K562 (cell line): ENCODE measurements at regions not wholly inside any gene's neighbourhood (a gene's known extent, or its start where the extent isn't known, plus 50 kb on each side); places are given as distances from the start of the nearest gene placed in this dataset.

Source experiments
- ATAC-seq: fragments of 200-7000 bp; cut with Tn5 transposase; 3 replicates; pipeline ENCODE4 v1.9.1; 2020; ENCODE audit warnings: moderate library complexity
- BruUV-seq: library from RNA; stranded (reverse); fragments of 400-500 nt; replicated peaks from 2 replicates; lab custom pipeline; 2021; lab: Mats Ljungman, UMichigan
- CTCF ChIA-PET: fragments of 300-600 bp; formaldehyde crosslinking; extraction: SDS; loops from one replicate; lab custom pipeline; 2021; ENCODE audit warnings: low intra/inter-chr PET ratio; lab: Yijun Ruan, JAX
- POLR2A ChIA-PET: fragments of 300-600, 350-650 bp; sonication (Branson Sonifier 250); formaldehyde crosslinking; extraction: SDS; loops from one replicate; lab custom pipeline; 2021; ENCODE audit warnings: antibody characterized with exemption, inconsistent platforms; lab: Yijun Ruan, JAX
- DNase-seq, 4 experiments: peaks; one replicate each; pipeline versions ENCODE4 v3.0.0 to v3.0.0-alpha.2; 2011 to 2018; ENCODE audit warnings: low spot score in 3 of 4, mixed read lengths in 3 of 4; ENCODE audit errors: extremely low read depth in 1 of 4
- FAIRE-seq: peaks from 2 replicates; lab custom pipeline; 2011; peaks lifted over from hg19 to GRCh38; lab: Jason Lieb, UNC
- H2AFZ ChIP-seq: 2 replicates; pipeline ENCODE4 v1.6.0; 2011; ENCODE audit warnings: low read depth, low read length, control low read depth, inconsistent platforms
- H3K27ac ChIP-seq: fragments of 200-600 bp; 3 replicates; pipeline ENCODE4 v1.8.0; 2011; ENCODE audit warnings: low read depth, mild to moderate bottlenecking, control low read depth, inconsistent platforms, low read length, moderate library complexity, mixed read lengths; ENCODE audit errors: extremely low read depth
- H3K27me3 ChIP-seq, 2 experiments: fragments of 300-600 bp in 1 of 2; 2 replicates in 1 of 2; 3 replicates in 1 of 2; pipeline versions ENCODE4 v1.6.0 to v1.8.0; 2011; ENCODE audit warnings: inconsistent platforms in 2 of 2, low read length in 2 of 2, mild to moderate bottlenecking in 1 of 2, mixed read lengths in 1 of 2, moderate library complexity in 1 of 2; ENCODE audit not compliant: control insufficient read depth in 2 of 2, insufficient read depth in 2 of 2
- H3K36me3 ChIP-seq: fragments of 300-600 bp; 3 replicates; pipeline ENCODE4 v1.8.0; 2011; ENCODE audit warnings: mild to moderate bottlenecking, low read length, inconsistent platforms; ENCODE audit not compliant: control insufficient read depth, insufficient read depth
- H3K4me1 ChIP-seq, 2 experiments: fragments of 200-600 bp in 1 of 2; replicated peaks in 1 of 2; 2 replicates in 1 of 2; 3 replicates in 1 of 2; pipeline versions ENCODE4 v1.5.1 to v1.8.0; 2011; ENCODE audit warnings: inconsistent platforms in 2 of 2, low read length in 2 of 2, mild to moderate bottlenecking in 1 of 2, mixed read lengths in 1 of 2, moderate library complexity in 1 of 2; ENCODE audit not compliant: control insufficient read depth in 2 of 2, insufficient read depth in 2 of 2
- H3K4me2 ChIP-seq: 2 replicates; pipeline ENCODE4 v1.6.1; 2011; ENCODE audit warnings: low read length, control low read depth, inconsistent platforms, mixed read lengths; ENCODE audit not compliant: insufficient read depth
- H3K4me3 ChIP-seq: fragments of 200-600 bp; sonication (generic), shearing (Covaris generic); 2 replicates; pipeline ENCODE4 v1.5.1; 2016; ENCODE audit warnings: control low read depth, inconsistent platforms
- H3K79me2 ChIP-seq: fragments of 200-600 bp; 3 replicates; pipeline ENCODE4 v1.8.0; 2011; ENCODE audit warnings: low read length, inconsistent platforms; ENCODE audit not compliant: control insufficient read depth, insufficient read depth
- H3K9ac ChIP-seq, 2 experiments: 2 replicates each; pipeline versions ENCODE4 v1.6.0 to v1.6.1; 2011; ENCODE audit warnings: low read depth in 2 of 2, low read length in 2 of 2, control low read depth in 1 of 2, inconsistent platforms in 1 of 2, mild to moderate bottlenecking in 1 of 2, mixed read lengths in 1 of 2; ENCODE audit not compliant: insufficient read depth in 1 of 2
- H3K9me1 ChIP-seq: one replicate; pipeline ENCODE4 v1.6.0; 2011; ENCODE audit warnings: inconsistent platforms, mild to moderate bottlenecking, low read length, moderate library complexity; ENCODE audit not compliant: control insufficient read depth, insufficient read depth
- H3K9me3 ChIP-seq: replicated peaks from 2 replicates; pipeline ENCODE4 v1.5.1; 2011; ENCODE audit warnings: low read depth, low read length, inconsistent platforms; ENCODE audit not compliant: control insufficient read depth, insufficient read depth
- H4K20me1 ChIP-seq: replicated peaks from 2 replicates; pipeline ENCODE4 v1.6.1; 2011; ENCODE audit warnings: low read length, inconsistent platforms, mixed read lengths; ENCODE audit not compliant: control insufficient read depth, insufficient read depth
- ARID1B ChIP-seq: fragments of 450-650 bp; IDR thresholded peaks from 2 replicates; pipeline ENCODE4 v1.6.1; 2016; ENCODE audit warnings: antibody characterized with exemption, mild to moderate bottlenecking, inconsistent platforms
- CCAR2 ChIP-seq: fragments of 200-400 bp; formaldehyde crosslinking; IDR thresholded peaks from 2 replicates; pipeline ENCODE4 v1.6.1; 2017; ENCODE audit warnings: mild to moderate bottlenecking, low read depth, low read length
- FOSL1 ChIP-seq: fragments of 200-800 bp; sonication (Bioruptor generic); conservative IDR thresholded peaks from 2 replicates; pipeline ENCODE4 v1.6.1; 2016; ENCODE audit warnings: missing genetic modification characterization, missing compliant biosample characterization
- JUND ChIP-seq, 2 experiments: IDR thresholded peaks; 2 replicates in 1 of 2; 3 replicates in 1 of 2; pipeline ENCODE4 v1.6.1; 2011; ENCODE audit warnings: borderline replicate concordance in 2 of 2, low read depth in 2 of 2, low read length in 2 of 2, improper control_type of control experiment in 1 of 2, missing biosample characterization in 1 of 2, missing genetic modification characterization in 1 of 2, missing genetic modification reagents in 1 of 2
- MEIS2 ChIP-seq: fragments of 450-650 bp; IDR thresholded peaks from 2 replicates; pipeline ENCODE4 v1.6.1; 2014; ENCODE audit warnings: mild to moderate bottlenecking; ENCODE audit not compliant: partially characterized antibody
- NFIX ChIP-seq: fragments of 250-450 bp; sonication (Bioruptor Pico); IDR thresholded peaks from 2 replicates; pipeline ENCODE4 v1.4.0; 2020; ENCODE audit warnings: low read depth, mild to moderate bottlenecking, moderate library complexity
- POLR2B ChIP-seq: fragments of 450-650 bp; IDR thresholded peaks from 2 replicates; pipeline ENCODE4 v1.6.1; 2018; ENCODE audit warnings: low read depth; ENCODE audit not compliant: partially characterized antibody
- POLR3G ChIP-seq: IDR thresholded peaks from 2 replicates; pipeline ENCODE4 v1.6.1; 2011; ENCODE audit not compliant: insufficient read length, insufficient replicate concordance; ENCODE audit errors: extremely low read depth
- TBL1XR1 ChIP-seq, 2 experiments: IDR thresholded peaks; 2 replicates each; pipeline ENCODE4 v1.6.1; 2012; ENCODE audit warnings: improper control_type of control experiment in 2 of 2, low read length in 2 of 2, mild to moderate bottlenecking in 1 of 2
- TCF3 ChIP-seq: sonication (generic); formaldehyde crosslinking; IDR thresholded peaks from 2 replicates; pipeline ENCODE4 v1.4.0; 2020; ENCODE audit warnings: mild to moderate bottlenecking, missing genetic modification reagents
- ZNF707 ChIP-seq: fragments of 250-450 bp; sonication (Bioruptor Pico); conservative IDR thresholded peaks from 2 replicates; pipeline ENCODE4 v1.8.0; 2022; ENCODE audit warnings: inconsistent platforms, mild to moderate bottlenecking, moderate library complexity
- WGBS: fragments of 100-300 bp; shearing (Covaris generic); methylation state at CpG from one replicate; pipeline ENCODE4 v1.1.6; 2016; ENCODE audit warnings: low coverage, mixed read lengths; ENCODE audit not compliant: insufficient coverage; ENCODE audit errors: missing lambda C conversion rate; 5-methylcytosine and 5-hydroxymethylcytosine counted together
- in situ Hi-C: fragments of 300-500 bp; cut with MboI; formaldehyde crosslinking; loops from 4 replicates; pipeline ENCODE4 v1.15.0; 2018; ENCODE audit warnings: inconsistent platforms, mixed read lengths
- intact Hi-C: fragments of 100-400 bp; cut with micrococcal nuclease; formaldehyde crosslinking; loops from 2 replicates; pipeline ENCODE4 v1.14.2; 2022
- TF ChIP-seq, protein P1 (sequence below), 2 experiments: IDR thresholded peaks in 1 of 2; conservative IDR thresholded peaks in 1 of 2; 2 replicates each; pipeline ENCODE4 v1.6.1; 2016; ENCODE audit warnings: low read depth in 2 of 2, mild to moderate bottlenecking in 1 of 2, missing compliant biosample characterization in 1 of 2, missing genetic modification characterization in 1 of 2, moderate library complexity in 1 of 2
- TF ChIP-seq, protein P2 (sequence below), 2 experiments: fragments of 450-650 bp in 1 of 2; sonication (generic) in 1 of 2; formaldehyde crosslinking in 1 of 2; IDR thresholded peaks in 1 of 2; conservative IDR thresholded peaks in 1 of 2; 2 replicates each; pipeline versions ENCODE4 v1.6.1 to v1.8.1; 2016 to 2023; ENCODE audit warnings: mild to moderate bottlenecking in 2 of 2, moderate library complexity in 2 of 2, inconsistent platforms in 1 of 2, missing genetic modification reagents in 1 of 2

DNA sequence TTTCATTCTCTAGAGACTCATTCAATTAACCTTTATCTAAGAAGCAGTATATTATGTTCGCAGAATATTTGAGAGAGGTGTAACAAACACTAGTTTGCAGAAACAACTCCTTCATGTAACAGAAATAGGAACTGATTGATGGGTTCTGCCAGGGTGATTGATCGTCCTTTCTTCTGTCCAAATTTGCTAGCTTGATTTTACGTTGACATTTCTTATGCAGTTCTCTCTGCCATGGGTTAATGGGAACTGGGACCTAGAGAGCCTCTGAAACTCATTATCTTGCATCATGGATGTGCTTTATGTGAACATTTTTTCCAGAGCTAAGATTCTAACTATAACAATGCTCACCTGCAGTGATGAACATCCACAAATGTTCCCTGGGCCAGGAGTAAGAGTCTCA is 107.0 kb downstream of the SLC24A2 start (continued):
- no peak for TF ChIP-seq CCAR2

DNA sequence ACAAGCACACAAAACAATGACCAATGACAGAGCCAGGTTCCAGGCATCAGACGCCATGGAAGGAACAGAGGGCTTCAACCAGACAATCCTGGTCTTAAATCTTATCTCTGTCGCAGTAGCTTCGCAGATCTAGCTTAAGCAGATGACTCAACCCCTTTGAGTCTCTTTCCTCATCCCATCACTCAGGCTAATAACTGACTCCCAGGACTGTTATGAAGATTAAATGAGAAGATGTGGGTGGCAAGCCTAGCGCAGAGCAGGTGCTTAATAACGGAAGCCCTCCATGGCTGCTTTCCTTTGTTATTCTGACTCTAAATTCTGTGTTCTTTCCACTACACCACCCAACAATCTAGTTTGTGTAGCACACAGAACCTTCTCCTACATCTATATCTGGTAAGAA is 110.9 kb downstream of the SLC24A2 start:
- Histone ChIP-seq H3K36me3 (no peaks in the 10 kb centered on the region), H3K9me3 (no peaks in the 10 kb centered on the region), H3K9me1 (no peaks in the 10 kb centered on the region), H3K79me2 (no peaks in the 10 kb centered on the region), H3K4me2 (no peak overlapping the region), H3K4me3 (no peak overlapping the region), H3K4me1 (peaks cover 0 to 5% of the 10 kb centered on the region in 2 experiments; a peak in 2 of 5 replicates), H3K27me3 (no peaks in the 10 kb centered on the region), H2AFZ (no peak overlapping the region), H3K27ac (no peak overlapping the region), H3K9ac (no peak overlapping the region), H4K20me1 (no peaks in the 10 kb centered on the region)
- BruUV-seq: no TSS peak
- CTCF ChIA-PET: no interaction called here
- DNase-seq (peak in 1 of 4 experiments; percentile 6), FAIRE-seq (no peak), ATAC-seq (no peak)
- WGBS: 7% methylated on average over 5 of the region's 5 CpGs
- TF ChIP-seq ARID1B: 0 out of 2 replicates have a peak, but pooled peaks have one; percentile 18
- no peak for TF ChIP-seq POLR2B
- peak; percentile 28 for TF ChIP-seq MEIS2
- no peak for TF ChIP-seq POLR3G
- TF ChIP-seq ZNF707: no peak
- no peak for TF ChIP-seq TBL1XR1 (IDR thresholded peaks at IDR 0.05; ENCODE audit: low read length in 2 of 2)
- TF ChIP-seq, protein P1, sequence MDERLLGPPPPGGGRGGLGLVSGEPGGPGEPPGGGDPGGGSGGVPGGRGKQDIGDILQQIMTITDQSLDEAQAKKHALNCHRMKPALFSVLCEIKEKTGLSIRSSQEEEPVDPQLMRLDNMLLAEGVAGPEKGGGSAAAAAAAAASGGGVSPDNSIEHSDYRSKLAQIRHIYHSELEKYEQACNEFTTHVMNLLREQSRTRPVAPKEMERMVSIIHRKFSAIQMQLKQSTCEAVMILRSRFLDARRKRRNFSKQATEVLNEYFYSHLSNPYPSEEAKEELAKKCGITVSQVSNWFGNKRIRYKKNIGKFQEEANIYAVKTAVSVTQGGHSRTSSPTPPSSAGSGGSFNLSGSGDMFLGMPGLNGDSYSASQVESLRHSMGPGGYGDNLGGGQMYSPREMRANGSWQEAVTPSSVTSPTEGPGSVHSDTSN (CRISPR knock-in tag; IDR thresholded peaks at IDR 0.05; ENCODE audit: low read depth): no peak
- TF ChIP-seq, protein P1 (tag; conservative IDR thresholded peaks at IDR 0.05; ENCODE audit: low read depth): 0 out of 2 replicates have a peak, but pooled peaks have one; percentile 13
- TF ChIP-seq, protein P2, sequence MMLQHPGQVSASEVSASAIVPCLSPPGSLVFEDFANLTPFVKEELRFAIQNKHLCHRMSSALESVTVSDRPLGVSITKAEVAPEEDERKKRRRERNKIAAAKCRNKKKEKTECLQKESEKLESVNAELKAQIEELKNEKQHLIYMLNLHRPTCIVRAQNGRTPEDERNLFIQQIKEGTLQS (IDR thresholded peaks at IDR 0.05): peak; percentile 39; the same call in 1 of the 2 replicates
- TF ChIP-seq, protein P2 (CRISPR knock-in tag; conservative IDR thresholded peaks at IDR 0.05): no peak
- TF ChIP-seq NFIX (CRISPR knock-in tag): no peak
- TF ChIP-seq FOSL1 (tag): peak; percentile 79
- peak; percentile 42; the same call in 1 of the 2 replicates for TF ChIP-seq TCF3 (CRISPR knock-in tag)
- peak; percentile 54; the same call in 1 of the 2 replicates for TF ChIP-seq JUND (IDR thresholded peaks at IDR 0.05; ENCODE audit: borderline replicate concordance, low read depth, low read length)
- TF ChIP-seq JUND (tag; IDR thresholded peaks at IDR 0.05; ENCODE audit: borderline replicate concordance, low read depth, low read length): peak; percentile 53; the same call in 1 of the 3 replicates
- intact Hi-C loops (no loop called here), in situ Hi-C loops (no loop called here)
- POLR2A ChIA-PET: no interaction called here
